C4-2B (cell line): ENCODE measurements at regions not wholly inside any gene's neighbourhood (a gene's known extent, or its start where the extent isn't known, plus 50 kb on each side); places are given as distances from the start of the nearest gene placed in this dataset.
"Not testable (repeated sequence)": the region's sequence is repeated elsewhere in the genome, so short reads cannot be mapped to it uniquely, and the experiment has no call there.

Source experiments
- H3K27ac ChIP-seq: fragments of 450-650 bp; 2 replicates; pipeline ENCODE4 v1.5.1; 2017
- ZFX ChIP-seq: fragments of 450-650 bp; IDR thresholded peaks from 2 replicates; pipeline ENCODE4 v1.6.1; 2017
- TF ChIP-seq, protein P1 (sequence below): fragments of 450-650 bp; conservative IDR thresholded peaks from 2 replicates; pipeline ENCODE4 v1.5.1; 2017; ENCODE audit warnings: mild to moderate bottlenecking

DNA sequence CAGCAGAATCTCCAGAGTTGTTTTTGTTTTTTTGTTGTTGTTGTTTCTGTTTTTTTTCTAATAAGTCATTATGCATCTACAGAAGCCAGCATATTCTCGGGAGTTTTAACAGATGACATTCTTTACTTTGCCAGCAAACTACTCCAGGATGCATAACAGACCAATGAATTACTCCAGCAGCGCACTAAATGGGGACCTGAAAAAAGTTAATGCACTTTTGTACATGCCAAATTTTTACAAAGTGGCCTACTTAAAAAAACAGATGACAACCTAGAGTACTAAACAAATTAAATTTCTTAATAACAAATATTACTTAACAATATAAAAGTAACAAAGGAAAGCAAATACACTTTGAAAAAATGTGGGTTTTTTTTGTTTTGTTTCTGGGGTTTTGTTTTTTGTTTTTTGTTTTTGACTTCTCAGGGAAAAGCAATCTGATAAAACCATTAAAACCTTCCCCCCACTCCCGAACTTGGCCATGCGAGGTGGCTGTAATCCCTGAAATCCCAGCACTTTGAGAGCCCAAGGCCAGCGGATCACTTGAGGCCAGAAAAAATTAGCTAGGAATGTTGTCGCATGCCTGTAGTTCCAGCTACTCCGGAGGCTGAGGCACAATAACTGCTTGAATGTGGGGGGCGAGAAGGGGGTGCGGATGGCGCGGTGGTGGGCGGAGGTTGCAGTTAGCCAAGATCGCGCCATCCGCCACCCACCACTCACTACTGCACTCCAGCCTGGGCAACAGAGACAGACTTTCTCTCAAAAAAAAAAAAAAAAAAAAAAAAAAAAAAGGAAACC, 352.4 kb downstream of the CETN3 start:
- H3K27ac ChIP-seq, result no peak overlapping the region
- TF ChIP-seq, protein P1, sequence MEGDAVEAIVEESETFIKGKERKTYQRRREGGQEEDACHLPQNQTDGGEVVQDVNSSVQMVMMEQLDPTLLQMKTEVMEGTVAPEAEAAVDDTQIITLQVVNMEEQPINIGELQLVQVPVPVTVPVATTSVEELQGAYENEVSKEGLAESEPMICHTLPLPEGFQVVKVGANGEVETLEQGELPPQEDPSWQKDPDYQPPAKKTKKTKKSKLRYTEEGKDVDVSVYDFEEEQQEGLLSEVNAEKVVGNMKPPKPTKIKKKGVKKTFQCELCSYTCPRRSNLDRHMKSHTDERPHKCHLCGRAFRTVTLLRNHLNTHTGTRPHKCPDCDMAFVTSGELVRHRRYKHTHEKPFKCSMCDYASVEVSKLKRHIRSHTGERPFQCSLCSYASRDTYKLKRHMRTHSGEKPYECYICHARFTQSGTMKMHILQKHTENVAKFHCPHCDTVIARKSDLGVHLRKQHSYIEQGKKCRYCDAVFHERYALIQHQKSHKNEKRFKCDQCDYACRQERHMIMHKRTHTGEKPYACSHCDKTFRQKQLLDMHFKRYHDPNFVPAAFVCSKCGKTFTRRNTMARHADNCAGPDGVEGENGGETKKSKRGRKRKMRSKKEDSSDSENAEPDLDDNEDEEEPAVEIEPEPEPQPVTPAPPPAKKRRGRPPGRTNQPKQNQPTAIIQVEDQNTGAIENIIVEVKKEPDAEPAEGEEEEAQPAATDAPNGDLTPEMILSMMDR, result no peak
- no peak for TF ChIP-seq ZFX

GRCh38 chr5:90055831-90056328, 353.7 kb downstream of the CETN3 start:
- no peak for TF ChIP-seq ZFX
- TF ChIP-seq, protein P1, result no peak
- H3K27ac ChIP-seq, result no peak overlapping the region

- TF ChIP-seq ZFX, result no peak
- TF ChIP-seq, protein P1, result no peak
- no peak overlapping the region for H3K27ac ChIP-seq
These were observed 354.9 kb downstream of the CETN3 start for GRCh38 chr5:90054612-90055011.

DNA sequence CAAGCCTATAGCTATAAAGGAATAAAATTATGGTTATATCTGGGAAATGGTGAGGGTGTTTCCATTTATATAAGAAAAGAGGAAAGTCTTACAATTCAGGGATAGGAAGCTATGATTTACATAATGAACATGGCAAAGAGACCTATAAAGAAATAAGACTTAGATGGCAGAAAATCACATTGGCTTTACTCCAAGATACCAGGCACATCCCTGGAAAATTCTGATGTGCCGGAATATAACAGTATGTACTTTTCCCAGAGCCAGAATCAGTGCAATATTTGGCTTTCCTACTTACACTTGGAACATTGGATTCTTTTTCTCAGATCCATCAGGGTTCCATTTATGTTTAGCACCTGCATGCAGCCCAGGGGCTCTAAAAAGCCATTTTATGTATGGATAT, 357.8 kb downstream of the CETN3 start:
- TF ChIP-seq ZFX, result no peak
- TF ChIP-seq, protein P1, result no peak
- no peak overlapping the region for H3K27ac ChIP-seq

GRCh38 chr5:90050103-90050502, 359.5 kb downstream of the CETN3 start:
- H3K27ac ChIP-seq, result no peak overlapping the region
- no peak for TF ChIP-seq ZFX
- TF ChIP-seq, protein P1, result no peak

DNA sequence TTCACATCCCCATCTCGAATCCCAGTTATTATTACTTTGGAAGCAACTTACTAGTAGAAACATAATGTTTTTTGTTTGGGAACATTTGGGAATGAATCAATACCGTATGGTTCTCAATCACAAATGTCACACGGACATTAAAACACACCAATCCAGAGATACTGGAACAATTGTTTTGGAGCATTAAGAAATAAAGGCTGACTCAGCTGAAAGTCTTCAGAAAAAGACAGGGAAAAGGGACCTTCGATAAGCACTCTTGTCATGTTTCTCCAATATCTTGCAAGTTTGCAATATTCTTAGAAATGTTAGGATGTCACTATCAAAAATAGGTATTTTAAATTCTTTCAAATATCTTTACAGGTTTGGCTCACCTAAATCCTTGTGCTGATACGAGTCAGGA, 362.4 kb downstream of the CETN3 start:
- H3K27ac ChIP-seq, result no peak overlapping the region
- TF ChIP-seq, protein P1, result no peak
- no peak for TF ChIP-seq ZFX

DNA sequence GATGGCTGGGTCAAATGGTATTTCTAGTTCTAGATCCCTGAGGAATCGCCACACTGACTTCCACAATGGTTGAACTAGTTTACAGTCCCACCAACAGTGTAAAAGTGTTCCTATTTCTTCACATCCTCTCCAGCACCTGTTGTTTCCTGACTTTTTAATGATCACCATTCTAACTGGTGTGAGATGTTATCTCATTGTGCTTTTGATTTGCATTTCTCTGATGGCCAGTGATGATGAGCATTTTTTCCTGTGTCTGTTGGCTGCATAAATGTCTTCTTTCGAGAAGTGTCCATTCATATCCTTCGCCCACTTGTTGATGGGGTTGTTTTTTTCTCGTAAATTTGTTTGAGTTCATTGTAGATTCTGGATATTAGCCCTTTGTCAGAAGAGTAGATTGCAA, 369.5 kb downstream of the CETN3 start:
- not testable (repeated sequence) for H3K27ac ChIP-seq

DNA sequence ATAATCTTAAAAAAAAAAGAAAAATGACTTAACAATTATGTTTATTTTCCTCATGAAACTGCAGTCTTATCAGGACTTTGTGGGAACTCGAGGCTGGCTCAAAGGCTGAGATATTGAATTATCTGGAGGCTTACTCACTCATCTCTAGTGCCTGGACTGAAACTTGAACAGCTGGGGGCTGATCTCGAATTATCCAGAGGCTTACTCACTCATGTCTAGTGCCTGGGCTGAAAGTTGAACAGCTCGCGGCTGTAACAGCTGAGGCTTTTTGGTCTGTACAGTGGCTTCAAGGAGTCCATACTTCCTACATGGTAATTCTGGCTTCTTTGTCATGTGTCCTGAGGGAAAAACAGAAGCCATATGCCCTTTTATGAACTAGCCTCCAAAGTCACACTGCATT, 371.9 kb downstream of the CETN3 start:
- no peak overlapping the region for H3K27ac ChIP-seq
- TF ChIP-seq, protein P1, result no peak
- TF ChIP-seq ZFX, result no peak
